ENCODE measurements at regions not wholly inside any gene's neighbourhood (a gene's known extent, or its start where the extent isn't known, plus 50 kb on each side); places are given as distances from the start of the nearest gene placed in this dataset.

DNA sequence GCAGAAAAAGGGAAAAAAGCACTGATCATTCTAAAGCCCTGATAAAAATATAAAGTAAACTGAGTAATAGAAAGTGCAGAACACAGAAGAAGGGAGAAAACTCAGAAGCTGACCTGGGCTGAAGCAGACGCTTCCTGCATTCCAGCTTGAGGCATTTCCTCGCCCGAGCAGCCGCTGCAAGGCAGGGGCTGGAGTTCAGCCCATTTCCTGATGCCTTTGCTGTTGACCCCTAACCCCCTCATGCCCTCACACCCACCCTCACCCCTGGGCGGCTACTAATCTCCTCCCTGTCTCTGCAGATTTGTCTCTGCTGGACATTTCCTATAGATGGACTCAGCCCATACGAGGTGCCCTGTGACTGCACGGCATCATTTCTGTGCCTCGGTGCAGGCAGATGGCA is 227.8 kb downstream of the NPHP4 start:
- TF ChIP-seq, protein P1, sequence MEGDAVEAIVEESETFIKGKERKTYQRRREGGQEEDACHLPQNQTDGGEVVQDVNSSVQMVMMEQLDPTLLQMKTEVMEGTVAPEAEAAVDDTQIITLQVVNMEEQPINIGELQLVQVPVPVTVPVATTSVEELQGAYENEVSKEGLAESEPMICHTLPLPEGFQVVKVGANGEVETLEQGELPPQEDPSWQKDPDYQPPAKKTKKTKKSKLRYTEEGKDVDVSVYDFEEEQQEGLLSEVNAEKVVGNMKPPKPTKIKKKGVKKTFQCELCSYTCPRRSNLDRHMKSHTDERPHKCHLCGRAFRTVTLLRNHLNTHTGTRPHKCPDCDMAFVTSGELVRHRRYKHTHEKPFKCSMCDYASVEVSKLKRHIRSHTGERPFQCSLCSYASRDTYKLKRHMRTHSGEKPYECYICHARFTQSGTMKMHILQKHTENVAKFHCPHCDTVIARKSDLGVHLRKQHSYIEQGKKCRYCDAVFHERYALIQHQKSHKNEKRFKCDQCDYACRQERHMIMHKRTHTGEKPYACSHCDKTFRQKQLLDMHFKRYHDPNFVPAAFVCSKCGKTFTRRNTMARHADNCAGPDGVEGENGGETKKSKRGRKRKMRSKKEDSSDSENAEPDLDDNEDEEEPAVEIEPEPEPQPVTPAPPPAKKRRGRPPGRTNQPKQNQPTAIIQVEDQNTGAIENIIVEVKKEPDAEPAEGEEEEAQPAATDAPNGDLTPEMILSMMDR (IDR thresholded peaks at IDR 0.05), result no peak
- TF ChIP-seq POLR2A (IDR thresholded peaks at IDR 0.05), result no peak

All from right lobe of liver (tissue), 4 donors.